ENCODE measurements at regions not wholly inside any gene's neighbourhood (a gene's known extent, or its start where the extent isn't known, plus 50 kb on each side); places are given as distances from the start of the nearest gene placed in this dataset.
A peak's percentile ranks its signal among the peaks of the same experiment; 100 is the strongest.
"Not testable (repeated sequence)": the region's sequence is repeated elsewhere in the genome, so short reads cannot be mapped to it uniquely, and the experiment has no call there.

DNA sequence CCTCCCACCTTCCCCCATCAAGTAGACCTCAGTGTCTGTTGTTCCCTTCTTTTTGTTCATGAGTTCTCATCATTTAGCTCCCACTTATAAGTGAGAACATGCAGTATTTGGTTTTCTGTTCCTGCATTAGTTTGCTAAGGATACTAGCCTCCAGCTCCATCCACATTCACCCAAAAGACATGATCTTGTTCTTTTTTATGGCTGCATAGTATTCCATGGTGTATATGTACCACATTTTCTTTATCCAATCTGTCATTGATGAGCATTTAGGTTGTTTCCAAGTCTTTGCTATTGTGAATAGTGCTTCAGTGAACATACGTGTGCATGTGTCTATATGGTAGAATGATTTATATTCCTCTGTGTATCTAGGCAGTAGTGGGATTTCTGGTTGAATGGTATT lies 306.5 kb downstream of the SFMBT2 start:
- TF ChIP-seq ZNF146 (tag by site-specific recombination; IDR thresholded peaks at IDR 0.05), result peak; percentile 73
- POLR2A ChIA-PET, result not testable (repeated sequence)

DNA sequence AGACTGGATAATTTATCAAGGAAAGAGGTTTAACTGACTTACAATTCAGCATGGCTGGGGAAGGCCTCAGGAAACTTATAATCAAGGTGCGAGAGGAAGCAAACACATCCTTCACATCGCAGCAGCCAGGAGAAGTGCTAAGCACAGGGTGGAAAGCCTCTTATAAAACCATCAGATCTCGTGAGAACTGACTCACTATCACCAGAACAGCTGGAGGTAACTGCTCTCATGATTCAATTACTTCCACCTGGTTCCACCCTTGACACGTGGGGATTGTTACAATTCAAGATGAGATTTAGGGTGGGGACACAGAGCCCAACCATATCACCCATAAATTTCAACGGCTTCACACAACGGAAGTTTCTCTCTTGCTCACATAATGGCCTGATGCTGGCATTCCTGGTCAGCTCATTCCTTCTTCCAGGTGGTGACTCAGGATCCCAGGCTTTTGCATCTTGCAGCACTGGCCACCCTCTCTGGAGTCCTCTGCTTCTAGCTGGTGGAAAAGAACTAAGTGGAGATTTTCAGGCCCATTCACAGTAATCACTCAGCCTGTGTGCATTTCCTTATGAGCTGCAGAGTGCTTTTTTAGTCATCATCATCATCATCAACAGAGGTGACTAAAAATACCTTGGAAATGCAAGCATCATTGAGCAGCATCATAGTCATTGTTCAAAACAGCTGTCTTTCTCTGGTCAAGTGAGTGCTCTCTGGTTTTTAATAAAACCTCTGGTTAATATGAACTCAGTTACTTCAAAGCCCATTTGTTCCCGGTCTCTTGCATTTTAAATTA lies 308.1 kb downstream of the SFMBT2 start:
- H3K4me1 ChIP-seq (ENCODE audit: control insufficient read depth, insufficient read depth, low read length), result no peaks in the 10 kb centered on the region
- TF ChIP-seq ZNF610 (tag by site-specific recombination; IDR thresholded peaks at IDR 0.05; ENCODE audit: borderline replicate concordance) (no peak), ZNF560 (tag by site-specific recombination; IDR thresholded peaks at IDR 0.05; ENCODE audit: borderline replicate concordance) (no peak), ZBTB7A (tag by site-specific recombination; IDR thresholded peaks at IDR 0.05; ENCODE audit: low read depth) (no peak), ZNF140 (tag by site-specific recombination; IDR thresholded peaks at IDR 0.05) (no peak), ZNF596 (tag by site-specific recombination; IDR thresholded peaks at IDR 0.05) (no peak), EGR2 (tag by site-specific recombination; IDR thresholded peaks at IDR 0.05; ENCODE audit: low read depth) (no peak), SETDB1 (IDR thresholded peaks at IDR 0.05; ENCODE audit: insufficient read length, low read length) (peak; percentile 60), ZNF501 (tag by site-specific recombination; IDR thresholded peaks at IDR 0.05) (no peak), GLIS1 (tag by site-specific recombination; IDR thresholded peaks at IDR 0.05) (no peak)
- TF ChIP-seq, protein P1, sequence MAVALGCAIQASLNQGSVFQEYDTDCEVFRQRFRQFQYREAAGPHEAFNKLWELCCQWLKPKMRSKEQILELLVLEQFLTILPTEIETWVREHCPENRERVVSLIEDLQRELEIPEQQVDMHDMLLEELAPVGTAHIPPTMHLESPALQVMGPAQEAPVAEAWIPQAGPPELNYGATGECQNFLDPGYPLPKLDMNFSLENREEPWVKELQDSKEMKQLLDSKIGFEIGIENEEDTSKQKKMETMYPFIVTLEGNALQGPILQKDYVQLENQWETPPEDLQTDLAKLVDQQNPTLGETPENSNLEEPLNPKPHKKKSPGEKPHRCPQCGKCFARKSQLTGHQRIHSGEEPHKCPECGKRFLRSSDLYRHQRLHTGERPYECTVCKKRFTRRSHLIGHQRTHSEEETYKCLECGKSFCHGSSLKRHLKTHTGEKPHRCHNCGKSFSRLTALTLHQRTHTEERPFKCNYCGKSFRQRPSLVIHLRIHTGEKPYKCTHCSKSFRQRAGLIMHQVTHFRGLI (tag by site-specific recombination; IDR thresholded peaks at IDR 0.05), result peak; percentile 53; the same call in 1 of the 2 replicates
- TF ChIP-seq, protein P2, sequence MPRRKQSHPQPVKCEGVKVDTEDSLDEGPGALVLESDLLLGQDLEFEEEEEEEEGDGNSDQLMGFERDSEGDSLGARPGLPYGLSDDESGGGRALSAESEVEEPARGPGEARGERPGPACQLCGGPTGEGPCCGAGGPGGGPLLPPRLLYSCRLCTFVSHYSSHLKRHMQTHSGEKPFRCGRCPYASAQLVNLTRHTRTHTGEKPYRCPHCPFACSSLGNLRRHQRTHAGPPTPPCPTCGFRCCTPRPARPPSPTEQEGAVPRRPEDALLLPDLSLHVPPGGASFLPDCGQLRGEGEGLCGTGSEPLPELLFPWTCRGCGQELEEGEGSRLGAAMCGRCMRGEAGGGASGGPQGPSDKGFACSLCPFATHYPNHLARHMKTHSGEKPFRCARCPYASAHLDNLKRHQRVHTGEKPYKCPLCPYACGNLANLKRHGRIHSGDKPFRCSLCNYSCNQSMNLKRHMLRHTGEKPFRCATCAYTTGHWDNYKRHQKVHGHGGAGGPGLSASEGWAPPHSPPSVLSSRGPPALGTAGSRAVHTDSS (tag by site-specific recombination; IDR thresholded peaks at IDR 0.05), result 0 out of 2 replicates have a peak, but pooled peaks have one; percentile 17
- TF ChIP-seq, protein P3, sequence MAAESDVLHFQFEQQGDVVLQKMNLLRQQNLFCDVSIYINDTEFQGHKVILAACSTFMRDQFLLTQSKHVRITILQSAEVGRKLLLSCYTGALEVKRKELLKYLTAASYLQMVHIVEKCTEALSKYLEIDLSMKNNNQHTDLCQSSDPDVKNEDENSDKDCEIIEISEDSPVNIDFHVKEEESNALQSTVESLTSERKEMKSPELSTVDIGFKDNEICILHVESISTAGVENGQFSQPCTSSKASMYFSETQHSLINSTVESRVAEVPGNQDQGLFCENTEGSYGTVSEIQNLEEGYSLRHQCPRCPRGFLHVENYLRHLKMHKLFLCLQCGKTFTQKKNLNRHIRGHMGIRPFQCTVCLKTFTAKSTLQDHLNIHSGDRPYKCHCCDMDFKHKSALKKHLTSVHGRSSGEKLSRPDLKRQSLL (tag by site-specific recombination; IDR thresholded peaks at IDR 0.05), result no peak
- H3K27ac ChIP-seq (ENCODE audit: extremely low read depth, low read depth, low read length), result no peak overlapping the region
- no peaks in the 10 kb centered on the region for H3K36me3 ChIP-seq (ENCODE audit: control insufficient read depth in 2 of 2, insufficient read depth in 1 of 2, low read length in 2 of 2)
- ChIA-PET POLR2A (no interaction called here), CTCF (interaction anchor here (1.2 to 2.3 kb wide), 2 partner anchors 19 to 183 kb away, joined by 3 to 13 read pairs; no protein-coding TSS in a partner anchor)
- no peak overlapping the region for H3K4me3 ChIP-seq (ENCODE audit: low read depth, low read length)
- no peaks in the 10 kb centered on the region for H3K9me3 ChIP-seq (ENCODE audit: control insufficient read depth, insufficient read depth, low read depth, low read length)

More for the DNA sequence above, 306.5 kb downstream of the SFMBT2 start:
- CTCF ChIA-PET, result interaction anchor here (0.7 kb wide), 1 partner anchor 17 kb away, joined by 4 read pairs; no protein-coding TSS in a partner anchor
- H3K27ac ChIP-seq (ENCODE audit: extremely low read depth, low read depth, low read length); H3K9me3 ChIP-seq (ENCODE audit: control insufficient read depth, insufficient read depth, low read depth, low read length); H3K36me3 ChIP-seq (ENCODE audit: control insufficient read depth in 2 of 2, insufficient read depth in 1 of 2, low read length in 2 of 2); H3K4me3 ChIP-seq (ENCODE audit: low read depth, low read length); H3K4me1 ChIP-seq (ENCODE audit: control insufficient read depth, insufficient read depth, low read length): not testable (repeated sequence)

DNA sequence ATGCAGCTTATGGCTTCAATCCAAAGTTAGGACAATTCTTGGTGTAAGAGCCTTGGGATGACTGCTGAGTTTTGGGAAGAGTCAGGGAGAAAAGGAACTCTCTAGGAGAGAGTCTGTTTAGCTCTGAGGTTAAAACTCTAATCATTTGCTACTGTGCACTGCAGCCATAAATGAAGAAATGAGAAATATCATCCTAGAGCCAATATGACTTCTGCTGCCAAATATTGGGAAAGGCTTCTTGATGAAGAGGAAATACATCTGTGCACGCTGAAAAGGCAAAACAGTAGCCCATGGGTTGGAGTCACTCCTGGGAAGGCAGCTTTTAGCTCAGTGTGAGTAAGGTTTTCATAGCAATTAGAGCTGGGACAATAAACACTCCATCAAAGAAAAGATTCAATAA lies 308.8 kb downstream of the SFMBT2 start:
- ChIA-PET CTCF (interaction anchor here (1.2 to 2.3 kb wide), 2 partner anchors 19 to 182 kb away, joined by 3 to 13 read pairs; no protein-coding TSS in a partner anchor), POLR2A (no interaction called here)
- Histone ChIP-seq H3K4me3 (ENCODE audit: low read depth, low read length) (no peak overlapping the region), H3K36me3 (ENCODE audit: control insufficient read depth in 2 of 2, insufficient read depth in 1 of 2, low read length in 2 of 2) (no peaks in the 10 kb centered on the region), H3K4me1 (ENCODE audit: control insufficient read depth, insufficient read depth, low read length) (no peaks in the 10 kb centered on the region), H3K27ac (ENCODE audit: extremely low read depth, low read depth, low read length) (no peak overlapping the region), H3K9me3 (ENCODE audit: control insufficient read depth, insufficient read depth, low read depth, low read length) (no peaks in the 10 kb centered on the region)
- TF ChIP-seq ZSCAN23 (tag by site-specific recombination; IDR thresholded peaks at IDR 0.05) (no peak), ZNF175 (tag by site-specific recombination; IDR thresholded peaks at IDR 0.05) (no peak), ZNF558 (tag by site-specific recombination; IDR thresholded peaks at IDR 0.05) (no peak), HOXD13 (CRISPR knock-in tag; IDR thresholded peaks at IDR 0.05; ENCODE audit: borderline replicate concordance) (no peak), ZNF843 (tag by site-specific recombination; IDR thresholded peaks at IDR 0.05) (no peak), YY1 (tag by site-specific recombination; IDR thresholded peaks at IDR 0.05) (no peak), ZNF155 (tag by site-specific recombination; IDR thresholded peaks at IDR 0.05) (no peak), ZNF274 (IDR thresholded peaks at IDR 0.05; ENCODE audit: low read length) (no peak), ZNF274 (tag by site-specific recombination; IDR thresholded peaks at IDR 0.05; ENCODE audit: borderline replicate concordance) (no peak), ZNF670 (tag by site-specific recombination; IDR thresholded peaks at IDR 0.05; ENCODE audit: low read depth) (no peak), ZNF514 (tag by site-specific recombination; IDR thresholded peaks at IDR 0.05) (no peak)
- TF ChIP-seq, protein P4, sequence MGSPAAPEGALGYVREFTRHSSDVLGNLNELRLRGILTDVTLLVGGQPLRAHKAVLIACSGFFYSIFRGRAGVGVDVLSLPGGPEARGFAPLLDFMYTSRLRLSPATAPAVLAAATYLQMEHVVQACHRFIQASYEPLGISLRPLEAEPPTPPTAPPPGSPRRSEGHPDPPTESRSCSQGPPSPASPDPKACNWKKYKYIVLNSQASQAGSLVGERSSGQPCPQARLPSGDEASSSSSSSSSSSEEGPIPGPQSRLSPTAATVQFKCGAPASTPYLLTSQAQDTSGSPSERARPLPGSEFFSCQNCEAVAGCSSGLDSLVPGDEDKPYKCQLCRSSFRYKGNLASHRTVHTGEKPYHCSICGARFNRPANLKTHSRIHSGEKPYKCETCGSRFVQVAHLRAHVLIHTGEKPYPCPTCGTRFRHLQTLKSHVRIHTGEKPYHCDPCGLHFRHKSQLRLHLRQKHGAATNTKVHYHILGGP (tag by site-specific recombination; IDR thresholded peaks at IDR 0.05), result no peak

Measured in HEK293 (cell line).